ENCODE measurements at regions not wholly inside any gene's neighbourhood (a gene's known extent, or its start where the extent isn't known, plus 50 kb on each side); places are given as distances from the start of the nearest gene placed in this dataset.

- no peak for TF ChIP-seq EP300 (conservative IDR thresholded peaks at IDR 0.05; ENCODE audit: poor library complexity, severe bottlenecking)
- TF ChIP-seq MXI1 (conservative IDR thresholded peaks at IDR 0.05; ENCODE audit: poor library complexity, severe bottlenecking), result no peak
- TF ChIP-seq POLR2AphosphoS5 (IDR thresholded peaks at IDR 0.05), result no peak
- TF ChIP-seq SMC3 (conservative IDR thresholded peaks at IDR 0.05; ENCODE audit: poor library complexity), result no peak
- TF ChIP-seq REST (IDR thresholded peaks at IDR 0.05; ENCODE audit: borderline replicate concordance), result no peak
- TF ChIP-seq CTCF (IDR thresholded peaks at IDR 0.05; ENCODE audit: poor library complexity, severe bottlenecking), result no peak
- TF ChIP-seq RAD21 (conservative IDR thresholded peaks at IDR 0.05), result no peak
- TF ChIP-seq TAF1 (IDR thresholded peaks at IDR 0.05; ENCODE audit: low read depth), result no peak
- TF ChIP-seq EZH2 (IDR thresholded peaks at IDR 0.05; ENCODE audit: borderline replicate concordance, insufficient read depth, low read length, poor library complexity, severe bottlenecking), result no peak
These were observed 247.9 kb upstream of the HTR2A start for GRCh38 chr13:47144782-47145181.

GRCh38 chr13:47142105-47142504 lies 245.3 kb upstream of the HTR2A start:
- Histone ChIP-seq H3K79me2 (replicated peaks; ENCODE audit: insufficient read depth, low read length) (no peaks in the 10 kb centered on the region), H3K4me2 (ENCODE audit: low read length) (no peak overlapping the region), H2AFZ (ENCODE audit: low read depth, low read length) (no peak overlapping the region), H3K27me3 (ENCODE audit: insufficient read depth, low read depth, low read length) (no peaks in the 10 kb centered on the region), H3K9me3 (ENCODE audit: low read length) (no peaks in the 10 kb centered on the region), H4K20me1 (ENCODE audit: insufficient read depth) (no peaks in the 10 kb centered on the region), H3F3A (ENCODE audit: insufficient read depth, low read length, poor library complexity, severe bottlenecking) (no peaks in the 10 kb centered on the region), H3K9ac (ENCODE audit: low read length) (no peak overlapping the region), H3K36me3 (ENCODE audit: insufficient read depth, low read length) (no peaks in the 10 kb centered on the region), H3K9me2 (ENCODE audit: insufficient read depth, low read length) (no peaks in the 10 kb centered on the region), H3K27ac (ENCODE audit: low read length) (no peak overlapping the region), H3K4me3 (ENCODE audit: low read length) (no peak overlapping the region)
- TF ChIP-seq TAF1 (IDR thresholded peaks at IDR 0.05; ENCODE audit: low read depth), result no peak
- TF ChIP-seq POLR2AphosphoS5 (IDR thresholded peaks at IDR 0.05), result no peak
- no peak for TF ChIP-seq EP300 (conservative IDR thresholded peaks at IDR 0.05; ENCODE audit: poor library complexity, severe bottlenecking)
- TF ChIP-seq CTCF (IDR thresholded peaks at IDR 0.05; ENCODE audit: poor library complexity, severe bottlenecking), result no peak
- no peak for TF ChIP-seq REST (IDR thresholded peaks at IDR 0.05; ENCODE audit: borderline replicate concordance)
- no peak for TF ChIP-seq MXI1 (conservative IDR thresholded peaks at IDR 0.05; ENCODE audit: poor library complexity, severe bottlenecking)
- no peak for TF ChIP-seq RAD21 (conservative IDR thresholded peaks at IDR 0.05)
- TF ChIP-seq EZH2 (IDR thresholded peaks at IDR 0.05; ENCODE audit: borderline replicate concordance, insufficient read depth, low read length, poor library complexity, severe bottlenecking), result no peak
- no peak for TF ChIP-seq SMC3 (conservative IDR thresholded peaks at IDR 0.05; ENCODE audit: poor library complexity)

More at GRCh38 chr13:47144782-47145181, 247.9 kb upstream of the HTR2A start:
- no peak overlapping the region for H3K4me3 ChIP-seq (ENCODE audit: low read length)
- H3F3A ChIP-seq (ENCODE audit: insufficient read depth, low read length, poor library complexity, severe bottlenecking), result no peaks in the 10 kb centered on the region
- H2AFZ ChIP-seq (ENCODE audit: low read depth, low read length), result no peak overlapping the region
- H3K27ac ChIP-seq (ENCODE audit: low read length), result no peak overlapping the region
- H3K4me2 ChIP-seq (ENCODE audit: low read length), result no peak overlapping the region
- H4K20me1 ChIP-seq (ENCODE audit: insufficient read depth), result no peaks in the 10 kb centered on the region
- no peak overlapping the region for H3K9ac ChIP-seq (ENCODE audit: low read length)
- H3K36me3 ChIP-seq (ENCODE audit: insufficient read depth, low read length), result no peaks in the 10 kb centered on the region
- H3K9me2 ChIP-seq (ENCODE audit: insufficient read depth, low read length), result no peaks in the 10 kb centered on the region
- no peaks in the 10 kb centered on the region for H3K27me3 ChIP-seq (ENCODE audit: insufficient read depth, low read depth, low read length)
- no peaks in the 10 kb centered on the region for H3K9me3 ChIP-seq (ENCODE audit: low read length)
- no peaks in the 10 kb centered on the region for H3K79me2 ChIP-seq (replicated peaks; ENCODE audit: insufficient read depth, low read length)

Data from neural cell (in vitro differentiated cells).